ENCODE measurements at regions not wholly inside any gene's neighbourhood (a gene's known extent, or its start where the extent isn't known, plus 50 kb on each side); places are given as distances from the start of the nearest gene placed in this dataset.

GRCh38 chr13:89708013-89708412, 1639.5 kb upstream of the MIR17HG start:
- no peaks in the 10 kb centered on the region for H3K79me1 ChIP-seq (ENCODE audit: low read depth in 1 of 2, low read length in 2 of 2)
- no peak overlapping the region for H3K4me2 ChIP-seq (ENCODE audit: low read depth, low read length)
- H3K27ac ChIP-seq (ENCODE audit: insufficient read depth, low read length), result no peak overlapping the region
- H2AFZ ChIP-seq (replicated peaks; ENCODE audit: low read length, poor library complexity), result no peak overlapping the region
- no peak overlapping the region for H4K8ac ChIP-seq (ENCODE audit: low read depth in 2 of 2, low read length in 2 of 2)
- dilution Hi-C loops (cut with HindIII; ENCODE audit: low sequenced_read_pairs, unreplicated experiment), result no loop called here
- TF ChIP-seq RFX5 (IDR thresholded peaks at IDR 0.05; ENCODE audit: low read depth, low read length) (no peak), MAZ (IDR thresholded peaks at IDR 0.05; ENCODE audit: borderline replicate concordance, low read depth, low read length) (no peak), ELK1 (IDR thresholded peaks at IDR 0.05; ENCODE audit: borderline replicate concordance, low read depth, low read length) (no peak), SMC3 (IDR thresholded peaks at IDR 0.05; ENCODE audit: low read depth, low read length) (no peak), BHLHE40 (IDR thresholded peaks at IDR 0.05; ENCODE audit: low read depth, low read length) (no peak), NFE2L2 (IDR thresholded peaks at IDR 0.05; ENCODE audit: low read depth, low read length) (no peak), RCOR1 (IDR thresholded peaks at IDR 0.05; ENCODE audit: insufficient replicate concordance, low read length) (no peak)
- H4K20me1 ChIP-seq (ENCODE audit: insufficient read depth, low read length), result no peaks in the 10 kb centered on the region
- BruUV-seq (replicated peaks), result no TSS peak
- POLR2A ChIA-PET (ENCODE audit: unreplicated experiment), result no interaction called here
- no peak overlapping the region for H2BK20ac ChIP-seq (ENCODE audit: low read depth, low read length)
- no peaks in the 10 kb centered on the region for H3K9me3 ChIP-seq (ENCODE audit: control insufficient read depth, insufficient read depth, low read length)
- WGBS, 2 experiments (ENCODE audit: extremely low coverage in 2 of 2, insufficient read length in 1 of 2), result no CpG with 5 or more reads among the region's 6 CpGs
- no peak overlapping the region for H4K5ac ChIP-seq (ENCODE audit: low read depth, low read length)
- H2BK120ac ChIP-seq (ENCODE audit: low read depth, low read length), result no peak overlapping the region
- ATAC-seq (ENCODE audit: low read depth), result no peak
- H2AK5ac ChIP-seq (ENCODE audit: low read depth, low read length), result no peak overlapping the region
- H3K27me3 ChIP-seq (ENCODE audit: control insufficient read depth, insufficient read depth, low read length), result no peaks in the 10 kb centered on the region
- no peaks in the 10 kb centered on the region for H3K9me1 ChIP-seq (ENCODE audit: insufficient read depth, low read length)
- H3K4ac ChIP-seq (ENCODE audit: low read depth, low read length), result no peak overlapping the region
- intact Hi-C loops (cut with micrococcal nuclease), result no loop called here
- no peak overlapping the region for H4K91ac ChIP-seq (ENCODE audit: insufficient read depth, low read depth, low read length)
- H2AK9ac ChIP-seq (replicated peaks; ENCODE audit: low read depth, low read length, poor library complexity), result no peak overlapping the region
- no peak overlapping the region for H2BK15ac ChIP-seq (ENCODE audit: low read depth, low read length)
- H3K14ac ChIP-seq (replicated peaks; ENCODE audit: low read depth, low read length), result no peak overlapping the region
- no peaks in the 10 kb centered on the region for H3K4me1 ChIP-seq (ENCODE audit: control insufficient read depth, insufficient read depth, low read length)
- H3K23ac ChIP-seq (ENCODE audit: low read depth, low read length), result no peak overlapping the region
- in situ Hi-C loops (cut with MboI; ENCODE audit: low sequenced_read_pairs), result no loop called here
- H3K36me3 ChIP-seq (ENCODE audit: control insufficient read depth, insufficient read depth, low read length), result no peaks in the 10 kb centered on the region
- H3K18ac ChIP-seq (ENCODE audit: low read depth, low read length), result no peak overlapping the region
- DNase-seq, result no peak
- H2BK5ac ChIP-seq (ENCODE audit: low read depth, low read length, poor library complexity, severe bottlenecking), result no peak overlapping the region
- H3K56ac ChIP-seq (ENCODE audit: extremely low read depth, insufficient read depth, low read length), result no peak overlapping the region
- CTCF ChIA-PET, result no interaction called here
- no peak overlapping the region for H3K9ac ChIP-seq (ENCODE audit: low read depth, low read length)
- no peak overlapping the region for H3K4me3 ChIP-seq (ENCODE audit: insufficient read depth, low read depth, low read length)

Measured in IMR-90 (cell line).